Mammary epithelial cell (primary cell): ENCODE measurements at regions not wholly inside any gene's neighbourhood (a gene's known extent, or its start where the extent isn't known, plus 50 kb on each side); places are given as distances from the start of the nearest gene placed in this dataset.

Source experiments
- EZH2 ChIP-seq: IDR thresholded peaks from 2 replicates; pipeline ENCODE4 v1.6.1; 2012; ENCODE audit warnings: low read length, inconsistent platforms, borderline replicate concordance
- TF ChIP-seq, protein P1 (sequence below), 2 donors: IDR thresholded peaks in 1 of 2; conservative IDR thresholded peaks in 1 of 2; 2 replicates each; pipeline ENCODE4 v1.5.1; 2011 to 2012; ENCODE audit warnings: inconsistent platforms in 2 of 2, low read length in 2 of 2, mild to moderate bottlenecking in 2 of 2, control low read depth in 1 of 2, low read depth in 1 of 2; ENCODE audit not compliant: insufficient read depth in 1 of 2; ENCODE audit errors: extremely low read depth in 1 of 2

DNA sequence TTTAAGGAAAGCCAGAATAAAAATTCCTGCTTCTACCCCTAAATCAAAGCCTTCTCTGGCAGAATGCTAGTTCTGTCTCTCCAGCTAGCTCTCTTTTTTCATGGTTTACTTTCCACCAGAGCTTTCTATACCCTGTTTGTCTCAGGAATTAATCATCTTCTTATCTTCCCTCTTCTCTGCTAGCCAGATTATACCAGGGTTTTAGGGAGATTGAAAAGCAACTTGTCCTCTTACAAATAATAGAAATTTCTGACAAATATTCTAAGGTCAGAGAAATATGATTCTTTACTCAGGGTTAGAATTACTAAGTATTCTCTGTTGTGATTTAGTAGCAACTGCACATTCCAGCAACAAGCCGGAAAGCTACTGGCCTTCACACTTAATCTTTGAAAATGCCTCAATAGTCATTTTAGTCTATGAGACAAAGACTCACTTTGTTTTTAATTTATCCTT is 166.4 kb downstream of the TANC2 start:
- TF ChIP-seq, protein P1, sequence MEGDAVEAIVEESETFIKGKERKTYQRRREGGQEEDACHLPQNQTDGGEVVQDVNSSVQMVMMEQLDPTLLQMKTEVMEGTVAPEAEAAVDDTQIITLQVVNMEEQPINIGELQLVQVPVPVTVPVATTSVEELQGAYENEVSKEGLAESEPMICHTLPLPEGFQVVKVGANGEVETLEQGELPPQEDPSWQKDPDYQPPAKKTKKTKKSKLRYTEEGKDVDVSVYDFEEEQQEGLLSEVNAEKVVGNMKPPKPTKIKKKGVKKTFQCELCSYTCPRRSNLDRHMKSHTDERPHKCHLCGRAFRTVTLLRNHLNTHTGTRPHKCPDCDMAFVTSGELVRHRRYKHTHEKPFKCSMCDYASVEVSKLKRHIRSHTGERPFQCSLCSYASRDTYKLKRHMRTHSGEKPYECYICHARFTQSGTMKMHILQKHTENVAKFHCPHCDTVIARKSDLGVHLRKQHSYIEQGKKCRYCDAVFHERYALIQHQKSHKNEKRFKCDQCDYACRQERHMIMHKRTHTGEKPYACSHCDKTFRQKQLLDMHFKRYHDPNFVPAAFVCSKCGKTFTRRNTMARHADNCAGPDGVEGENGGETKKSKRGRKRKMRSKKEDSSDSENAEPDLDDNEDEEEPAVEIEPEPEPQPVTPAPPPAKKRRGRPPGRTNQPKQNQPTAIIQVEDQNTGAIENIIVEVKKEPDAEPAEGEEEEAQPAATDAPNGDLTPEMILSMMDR (conservative IDR thresholded peaks at IDR 0.05 in 1 of 2, IDR thresholded peaks at IDR 0.05 in 1 of 2; ENCODE audit: extremely low read depth in 1 of 2, insufficient read depth in 1 of 2, low read depth in 1 of 2, low read length in 2 of 2) = no peak
- no peak for TF ChIP-seq EZH2
